ENCODE measurements at regions not wholly inside any gene's neighbourhood (a gene's known extent, or its start where the extent isn't known, plus 50 kb on each side); places are given as distances from the start of the nearest gene placed in this dataset.
A peak's percentile ranks its signal among the peaks of the same experiment; 100 is the strongest.

DNA sequence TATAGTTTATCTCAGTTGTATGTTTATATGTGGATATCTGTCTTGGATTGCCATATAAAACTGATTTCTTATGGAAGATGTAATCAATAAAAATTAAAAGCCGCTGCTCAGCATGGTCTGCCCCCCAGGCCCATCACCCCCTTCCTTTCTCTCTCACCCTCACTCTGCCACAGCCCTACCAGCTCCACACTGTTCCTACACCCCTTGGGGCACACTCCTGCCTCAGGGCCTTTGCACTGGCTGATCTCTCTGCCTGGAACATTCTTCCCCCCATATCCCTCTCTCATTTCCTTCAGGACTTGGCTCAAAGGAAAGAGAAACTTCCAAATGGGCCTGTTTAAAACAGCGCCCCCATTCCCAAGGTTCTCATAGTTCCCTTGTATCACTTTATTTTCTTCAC is 63.1 kb downstream of the LRRC32 start:
- H3K4me3 ChIP-seq (replicated peaks; ENCODE audit: low read depth, low read length), result no peak overlapping the region
- no peak for DNase-seq (ENCODE audit: extremely low read depth, low read depth)
- TF ChIP-seq, protein P1, sequence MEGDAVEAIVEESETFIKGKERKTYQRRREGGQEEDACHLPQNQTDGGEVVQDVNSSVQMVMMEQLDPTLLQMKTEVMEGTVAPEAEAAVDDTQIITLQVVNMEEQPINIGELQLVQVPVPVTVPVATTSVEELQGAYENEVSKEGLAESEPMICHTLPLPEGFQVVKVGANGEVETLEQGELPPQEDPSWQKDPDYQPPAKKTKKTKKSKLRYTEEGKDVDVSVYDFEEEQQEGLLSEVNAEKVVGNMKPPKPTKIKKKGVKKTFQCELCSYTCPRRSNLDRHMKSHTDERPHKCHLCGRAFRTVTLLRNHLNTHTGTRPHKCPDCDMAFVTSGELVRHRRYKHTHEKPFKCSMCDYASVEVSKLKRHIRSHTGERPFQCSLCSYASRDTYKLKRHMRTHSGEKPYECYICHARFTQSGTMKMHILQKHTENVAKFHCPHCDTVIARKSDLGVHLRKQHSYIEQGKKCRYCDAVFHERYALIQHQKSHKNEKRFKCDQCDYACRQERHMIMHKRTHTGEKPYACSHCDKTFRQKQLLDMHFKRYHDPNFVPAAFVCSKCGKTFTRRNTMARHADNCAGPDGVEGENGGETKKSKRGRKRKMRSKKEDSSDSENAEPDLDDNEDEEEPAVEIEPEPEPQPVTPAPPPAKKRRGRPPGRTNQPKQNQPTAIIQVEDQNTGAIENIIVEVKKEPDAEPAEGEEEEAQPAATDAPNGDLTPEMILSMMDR (IDR thresholded peaks at IDR 0.05; ENCODE audit: low read depth, low read length, missing control alignments), result no peak

DNA sequence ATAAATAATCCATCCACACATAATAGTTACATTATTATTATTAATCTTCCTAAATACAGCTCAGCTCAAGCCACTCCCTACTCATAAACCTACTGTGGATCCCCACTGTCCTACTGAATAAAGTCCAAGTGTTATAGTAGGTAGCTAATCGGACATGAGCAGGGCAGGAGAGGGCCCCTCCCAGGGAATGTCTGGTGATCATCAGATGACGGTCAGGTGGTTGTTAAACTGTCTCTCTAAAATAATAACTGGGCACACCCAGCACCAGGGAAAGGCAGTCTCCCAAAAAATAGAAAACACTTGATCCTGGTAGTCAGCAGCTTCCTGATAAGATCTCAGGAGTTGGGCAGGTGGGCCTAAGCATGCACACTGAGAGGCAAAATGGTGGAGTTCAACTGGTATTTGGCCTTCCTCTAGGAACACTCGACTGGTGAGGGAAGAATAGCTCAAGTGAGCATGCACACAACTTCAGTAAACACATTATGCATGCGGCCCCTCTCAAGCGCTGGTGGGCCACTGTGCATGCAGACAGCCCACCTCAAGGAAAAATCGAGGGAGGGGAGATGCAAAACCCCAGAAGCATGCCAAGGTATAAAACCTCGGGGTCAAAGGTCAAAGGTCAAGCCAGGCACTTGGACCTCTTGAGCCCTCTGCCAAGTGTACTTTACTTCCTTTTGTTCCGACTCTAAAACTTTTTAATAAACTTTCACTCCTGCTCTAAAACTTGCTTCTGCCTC is 65.0 kb downstream of the LRRC32 start:
- no peak overlapping the region for H3K4me3 ChIP-seq (replicated peaks; ENCODE audit: low read depth, low read length)
- DNase-seq (ENCODE audit: extremely low read depth, low read depth), result no peak
- TF ChIP-seq, protein P1 (IDR thresholded peaks at IDR 0.05; ENCODE audit: low read depth, low read length, missing control alignments), result no peak

DNA sequence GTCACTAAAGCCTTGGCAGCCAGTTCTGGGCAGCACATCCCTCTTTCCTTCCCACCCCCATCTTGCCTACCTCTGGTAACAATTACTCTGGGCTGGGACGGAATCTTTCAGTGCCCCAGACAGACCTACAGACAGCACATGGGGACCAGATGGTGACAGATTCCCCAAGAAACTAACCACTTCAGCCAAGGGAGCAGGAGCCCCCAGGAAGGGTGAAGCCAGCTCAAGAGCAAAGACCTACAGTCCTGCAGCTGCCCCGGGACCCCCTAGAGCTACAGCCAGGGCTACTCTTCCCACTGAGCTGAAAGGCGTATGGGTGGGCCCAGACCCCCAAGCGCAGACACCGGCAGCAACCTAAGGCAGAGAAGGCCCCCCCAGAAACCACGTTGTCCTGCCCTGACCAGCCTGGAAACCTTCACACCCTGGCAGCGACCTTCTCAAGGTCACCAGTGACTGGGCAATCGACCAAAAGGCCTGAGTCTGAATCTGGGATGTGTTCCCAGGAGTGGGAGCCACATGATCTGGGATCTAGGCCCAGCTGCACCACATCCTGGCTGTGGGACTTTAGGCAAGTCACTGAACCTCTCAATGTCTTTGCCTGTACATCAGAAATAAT is 65.8 kb downstream of the LRRC32 start:
- TF ChIP-seq, protein P1 (IDR thresholded peaks at IDR 0.05; ENCODE audit: low read depth, low read length, missing control alignments), result no peak
- no peak overlapping the region for H3K4me3 ChIP-seq (replicated peaks; ENCODE audit: low read depth, low read length)
- DNase-seq (ENCODE audit: extremely low read depth, low read depth), result peak; percentile 91

DNA sequence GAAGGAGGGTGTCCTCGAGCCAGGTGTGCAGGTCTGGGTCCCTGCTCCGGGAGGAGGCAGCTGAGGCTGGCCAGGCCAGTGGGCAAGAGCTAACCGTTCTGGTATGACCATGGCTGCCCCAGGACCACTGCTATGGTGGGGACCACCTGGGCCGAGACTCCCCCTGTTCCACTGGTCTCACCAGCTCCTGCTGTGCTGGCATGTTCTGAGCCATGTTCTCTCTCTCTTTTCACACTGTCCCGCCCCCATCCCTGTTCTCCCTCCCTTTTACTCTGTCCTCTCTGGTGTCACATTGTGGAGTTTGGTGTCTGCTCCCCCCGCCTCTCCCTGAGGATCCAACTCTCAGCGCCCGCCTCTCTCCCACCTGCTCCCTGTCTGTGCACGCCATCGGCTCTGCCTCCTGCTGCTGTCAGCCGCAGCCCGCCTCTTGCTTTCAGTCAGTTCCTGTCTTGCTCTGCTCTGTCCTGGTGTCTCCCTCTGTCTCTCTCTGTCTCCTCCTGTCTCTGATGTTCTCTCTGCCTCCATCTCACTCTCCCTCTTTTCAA is 66.4 kb downstream of the LRRC32 start:
- no peak overlapping the region for H3K4me3 ChIP-seq (replicated peaks; ENCODE audit: low read depth, low read length)
- TF ChIP-seq, protein P1 (IDR thresholded peaks at IDR 0.05; ENCODE audit: low read depth, low read length, missing control alignments), result no peak
- no peak for DNase-seq (ENCODE audit: extremely low read depth, low read depth)

DNA sequence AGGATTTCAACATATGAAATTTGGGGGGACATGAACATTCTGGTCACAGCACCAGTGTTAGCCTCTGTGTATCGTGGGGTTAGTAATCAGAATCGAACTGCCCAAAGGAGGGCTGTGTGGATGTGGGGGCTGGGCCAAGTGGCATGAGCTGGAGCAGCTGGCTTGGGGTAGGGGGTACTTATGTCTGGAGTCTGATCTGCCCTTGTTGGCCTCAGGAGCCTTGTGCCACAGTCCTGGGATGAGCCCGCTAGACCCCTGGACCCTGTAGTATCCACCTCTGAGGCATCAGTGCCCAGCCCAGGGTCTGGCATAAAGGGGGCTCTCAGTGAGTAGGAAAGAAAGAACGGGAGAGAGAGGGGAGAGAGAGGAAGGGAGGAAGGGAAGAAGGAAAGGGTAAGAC is 67.3 kb downstream of the LRRC32 start:
- TF ChIP-seq, protein P1 (IDR thresholded peaks at IDR 0.05; ENCODE audit: low read depth, low read length, missing control alignments), result no peak

More for the DNA sequence above, 67.3 kb downstream of the LRRC32 start:
- no peak for DNase-seq (ENCODE audit: extremely low read depth, low read depth)
- no peak overlapping the region for H3K4me3 ChIP-seq (replicated peaks; ENCODE audit: low read depth, low read length)

All from HFF-Myc (cell line).